Spleen (tissue), 7 donors: ENCODE measurements at regions not wholly inside any gene's neighbourhood (a gene's known extent, or its start where the extent isn't known, plus 50 kb on each side); places are given as distances from the start of the nearest gene placed in this dataset.

ENCODE experiments used
- POLR2AphosphoS5 ChIP-seq, 3 donors: sonication (generic); formaldehyde crosslinking; IDR thresholded peaks; one replicate each; pipeline ENCODE4 v1.5.1; 2017; ENCODE audit warnings: antibody characterized with exemption in 3 of 3
- TF ChIP-seq, protein P1 (sequence below), 11 experiments: fragments of 200-600 bp in 7 of 11; fragments of 450-650 bp in 4 of 11; sonication (generic) in 4 of 11; IDR thresholded peaks in 8 of 11; conservative IDR thresholded peaks in 3 of 11; 1 replicate in 7 of 11; 2 replicates in 4 of 11; pipeline versions ENCODE4 v1.4.0 to v1.8.0; 2016 to 2021; ENCODE audit warnings: antibody characterized with exemption in 11 of 11, inconsistent platforms in 4 of 11, mild to moderate bottlenecking in 1 of 11
- donor health status: DM: no; HTN: no; CAD: no; lungs with moderate emphysema.
- donor health status: DM: no; HTN: no; CAD: no.
- donor health status: DM: no; HTN: no; CAD: no.

DNA sequence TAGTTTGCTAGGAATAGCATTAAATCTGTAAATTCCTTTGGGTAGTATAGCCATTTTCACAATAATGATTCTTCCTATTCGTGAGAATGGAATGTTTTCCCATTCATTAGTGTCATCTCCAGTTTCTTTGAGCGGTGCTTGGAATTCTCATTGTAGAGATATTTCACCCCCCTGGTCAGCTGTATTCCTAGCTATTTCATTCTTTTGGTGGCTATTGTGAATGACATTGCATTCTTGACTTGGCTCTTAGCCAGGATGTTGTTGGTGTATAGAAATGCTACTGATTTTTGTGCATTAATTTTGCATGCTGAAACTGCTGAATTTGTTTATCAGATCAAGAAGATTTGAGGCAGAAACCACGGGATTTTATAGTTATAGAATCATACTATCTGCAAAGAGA, 690.5 kb upstream of the ALCAM start:
- TF ChIP-seq, protein P1, sequence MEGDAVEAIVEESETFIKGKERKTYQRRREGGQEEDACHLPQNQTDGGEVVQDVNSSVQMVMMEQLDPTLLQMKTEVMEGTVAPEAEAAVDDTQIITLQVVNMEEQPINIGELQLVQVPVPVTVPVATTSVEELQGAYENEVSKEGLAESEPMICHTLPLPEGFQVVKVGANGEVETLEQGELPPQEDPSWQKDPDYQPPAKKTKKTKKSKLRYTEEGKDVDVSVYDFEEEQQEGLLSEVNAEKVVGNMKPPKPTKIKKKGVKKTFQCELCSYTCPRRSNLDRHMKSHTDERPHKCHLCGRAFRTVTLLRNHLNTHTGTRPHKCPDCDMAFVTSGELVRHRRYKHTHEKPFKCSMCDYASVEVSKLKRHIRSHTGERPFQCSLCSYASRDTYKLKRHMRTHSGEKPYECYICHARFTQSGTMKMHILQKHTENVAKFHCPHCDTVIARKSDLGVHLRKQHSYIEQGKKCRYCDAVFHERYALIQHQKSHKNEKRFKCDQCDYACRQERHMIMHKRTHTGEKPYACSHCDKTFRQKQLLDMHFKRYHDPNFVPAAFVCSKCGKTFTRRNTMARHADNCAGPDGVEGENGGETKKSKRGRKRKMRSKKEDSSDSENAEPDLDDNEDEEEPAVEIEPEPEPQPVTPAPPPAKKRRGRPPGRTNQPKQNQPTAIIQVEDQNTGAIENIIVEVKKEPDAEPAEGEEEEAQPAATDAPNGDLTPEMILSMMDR (IDR thresholded peaks at IDR 0.05 in 8 of 11, conservative IDR thresholded peaks at IDR 0.05 in 3 of 11) = no peak
- TF ChIP-seq POLR2AphosphoS5 (IDR thresholded peaks at IDR 0.05) = no peak
